HEK293 (cell line): ENCODE measurements at regions not wholly inside any gene's neighbourhood (a gene's known extent, or its start where the extent isn't known, plus 50 kb on each side); places are given as distances from the start of the nearest gene placed in this dataset.

Experiments
- CTCF ChIP-seq: fragments of 450-650 bp; formaldehyde crosslinking; IDR thresholded peaks from 2 replicates; pipeline ENCODE4 v1.5.1; 2016; ENCODE audit warnings: missing biosample characterization, missing genetic modification characterization
- ZNF140 ChIP-seq: fragments of 450-650 bp; formaldehyde crosslinking; IDR thresholded peaks from 2 replicates; pipeline ENCODE4 v1.5.1; 2016; ENCODE audit warnings: missing biosample characterization, missing genetic modification characterization
- ZNF19 ChIP-seq: fragments of 450-650 bp; formaldehyde crosslinking; IDR thresholded peaks from 2 replicates; pipeline ENCODE4; 2016; ENCODE audit warnings: missing biosample characterization, missing genetic modification characterization, low read depth
- ZNF292 ChIP-seq: fragments of 450-650 bp; formaldehyde crosslinking; IDR thresholded peaks from 2 replicates; pipeline ENCODE4 v1.5.1; 2016; ENCODE audit warnings: low read depth, missing biosample characterization, missing genetic modification characterization, borderline replicate concordance
- ZNF585B ChIP-seq: fragments of 450-650 bp; formaldehyde crosslinking; IDR thresholded peaks from 2 replicates; pipeline ENCODE4 v1.5.1; 2016; ENCODE audit warnings: missing biosample characterization, missing genetic modification characterization

- no peak for TF ChIP-seq CTCF (tag by site-specific recombination)
- no peak for TF ChIP-seq ZNF585B (tag by site-specific recombination)
- no peak for TF ChIP-seq ZNF292 (tag by site-specific recombination)
- no peak for TF ChIP-seq ZNF19
- TF ChIP-seq ZNF140 (tag by site-specific recombination), result no peak
These were observed 2435.9 kb upstream of the PCDH20 start for GRCh38 chr13:63851526-63851925.
